Dendritic cell treated with granulocyte-macrophage colony-stimulating factor and Interleukin-4, amounts not matched to agents 40 ng/mL and 50 ng/mL, for 4 days (primary cell): ENCODE measurements at regions not wholly inside any gene's neighbourhood (a gene's known extent, or its start where the extent isn't known, plus 50 kb on each side); places are given as distances from the start of the nearest gene placed in this dataset.

Experiments used
- H3K27ac Mint-ChIP-seq: one replicate; pipeline ENCODE4 v1.8.0; 2022; ENCODE audit warnings: mild to moderate bottlenecking, mixed read lengths
- H3K27me3 Mint-ChIP-seq: one replicate; pipeline ENCODE4 v1.8.0; 2022; ENCODE audit warnings: mild to moderate bottlenecking, mixed read lengths
- H3K36me3 Mint-ChIP-seq: one replicate; pipeline ENCODE4 v1.8.0; 2022; ENCODE audit warnings: low read depth, mixed read lengths
- H3K4me1 Mint-ChIP-seq: one replicate; pipeline ENCODE4 v1.8.0; 2022; ENCODE audit warnings: low read depth, mixed read lengths
- H3K4me3 Mint-ChIP-seq: one replicate; pipeline ENCODE4 v1.8.0; 2022; ENCODE audit warnings: mild to moderate bottlenecking, moderate library complexity, mixed read lengths
- H3K9me3 Mint-ChIP-seq: one replicate; pipeline ENCODE4 v1.8.0; 2022; ENCODE audit warnings: mixed read lengths
- intact Hi-C: fragments of 100-400 bp; cut with micrococcal nuclease; formaldehyde crosslinking; loops from one replicate; pipeline ENCODE4 v1.15.0; 2022

- intact Hi-C loops, result no loop called here
- Mint-ChIP-seq H3K9me3 (no peaks in the 10 kb centered on the region), H3K27me3 (peaks cover 9% of the 10 kb centered on the region)
Observed at GRCh38 chr10:78171633-78172400, 138.2 kb downstream of the RPS24 start.

GRCh38 chr10:78173360-78174015, 139.8 kb downstream of the RPS24 start:
- Mint-ChIP-seq H3K27ac (no peak overlapping the region), H3K27me3 (peaks cover 9% of the 10 kb centered on the region), H3K4me1 (peaks cover 16% of the 10 kb centered on the region), H3K4me3 (no peak overlapping the region), H3K36me3 (no peaks in the 10 kb centered on the region), H3K9me3 (no peaks in the 10 kb centered on the region)
- intact Hi-C loops, result no loop called here

More at GRCh38 chr10:78171633-78172400, 138.2 kb downstream of the RPS24 start:
- Mint-ChIP-seq H3K27ac (no peak overlapping the region), H3K36me3 (no peaks in the 10 kb centered on the region), H3K4me1 (peaks cover 16% of the 10 kb centered on the region), H3K4me3 (no peak overlapping the region)

- peaks cover 16% of the 10 kb centered on the region for H3K4me1 Mint-ChIP-seq
- peaks cover 5% of the 10 kb centered on the region for H3K27me3 Mint-ChIP-seq
- intact Hi-C loops, result no loop called here
- H3K27ac Mint-ChIP-seq, result no peak overlapping the region
- no peak overlapping the region for H3K4me3 Mint-ChIP-seq
- no peaks in the 10 kb centered on the region for H3K36me3 Mint-ChIP-seq
- H3K9me3 Mint-ChIP-seq, result no peaks in the 10 kb centered on the region
Observed at GRCh38 chr10:78175444-78176015, 141.9 kb downstream of the RPS24 start.

- peaks cover 16% of the 10 kb centered on the region for H3K4me1 Mint-ChIP-seq
- H3K9me3 Mint-ChIP-seq, result no peaks in the 10 kb centered on the region
- H3K27ac Mint-ChIP-seq, result no peak overlapping the region
- peaks cover 11% of the 10 kb centered on the region for H3K27me3 Mint-ChIP-seq
- intact Hi-C loops, result no loop called here
- H3K36me3 Mint-ChIP-seq, result no peaks in the 10 kb centered on the region
- H3K4me3 Mint-ChIP-seq, result no peak overlapping the region
Observed at GRCh38 chr10:78176320-78177317, 143.0 kb downstream of the RPS24 start.

- H3K4me3 Mint-ChIP-seq, result no peak overlapping the region
- H3K36me3 Mint-ChIP-seq, result no peaks in the 10 kb centered on the region
- peaks cover 16% of the 10 kb centered on the region for H3K4me1 Mint-ChIP-seq
- peaks cover 9% of the 10 kb centered on the region for H3K27me3 Mint-ChIP-seq
- H3K9me3 Mint-ChIP-seq, result no peaks in the 10 kb centered on the region
- intact Hi-C loops, result no loop called here
- no peak overlapping the region for H3K27ac Mint-ChIP-seq
Observed at GRCh38 chr10:78177491-78178185, 144.0 kb downstream of the RPS24 start.

- Mint-ChIP-seq H3K27me3 (peaks cover 9% of the 10 kb centered on the region), H3K4me3 (no peak overlapping the region), H3K4me1 (peaks cover 9% of the 10 kb centered on the region), H3K9me3 (no peaks in the 10 kb centered on the region), H3K27ac (no peak overlapping the region), H3K36me3 (no peaks in the 10 kb centered on the region)
- intact Hi-C loops, result no loop called here
Observed at GRCh38 chr10:78178397-78178796, 144.7 kb downstream of the RPS24 start.

GRCh38 chr10:78178940-78179339, 145.3 kb downstream of the RPS24 start:
- Mint-ChIP-seq H3K27ac (no peak overlapping the region), H3K9me3 (no peaks in the 10 kb centered on the region), H3K36me3 (no peaks in the 10 kb centered on the region), H3K4me3 (no peak overlapping the region), H3K27me3 (peaks cover 9% of the 10 kb centered on the region), H3K4me1 (peaks cover 5% of the 10 kb centered on the region)
- intact Hi-C loops, result no loop called here

GRCh38 chr10:78179886-78180705, 146.4 kb downstream of the RPS24 start:
- Mint-ChIP-seq H3K27me3 (peaks cover 10% of the 10 kb centered on the region), H3K36me3 (no peaks in the 10 kb centered on the region), H3K9me3 (no peaks in the 10 kb centered on the region), H3K4me1 (no peaks in the 10 kb centered on the region), H3K4me3 (no peak overlapping the region), H3K27ac (no peak overlapping the region)
- intact Hi-C loops, result no loop called here

GRCh38 chr10:78181381-78182055, 147.9 kb downstream of the RPS24 start:
- no peaks in the 10 kb centered on the region for H3K36me3 Mint-ChIP-seq
- intact Hi-C loops, result no loop called here
- no peaks in the 10 kb centered on the region for H3K4me1 Mint-ChIP-seq
- H3K4me3 Mint-ChIP-seq, result no peak overlapping the region
- H3K27me3 Mint-ChIP-seq, result peaks cover 10% of the 10 kb centered on the region
- no peaks in the 10 kb centered on the region for H3K9me3 Mint-ChIP-seq
- H3K27ac Mint-ChIP-seq, result no peak overlapping the region

- intact Hi-C loops, result no loop called here
- Mint-ChIP-seq H3K27ac (no peak overlapping the region), H3K9me3 (no peaks in the 10 kb centered on the region), H3K27me3 (peaks cover 10% of the 10 kb centered on the region), H3K4me3 (no peak overlapping the region), H3K36me3 (no peaks in the 10 kb centered on the region), H3K4me1 (no peaks in the 10 kb centered on the region)
Observed at GRCh38 chr10:78182841-78183240, 149.2 kb downstream of the RPS24 start.

GRCh38 chr10:78184851-78185692, 151.4 kb downstream of the RPS24 start:
- Mint-ChIP-seq H3K4me1 (no peaks in the 10 kb centered on the region), H3K27ac (no peak overlapping the region), H3K9me3 (no peaks in the 10 kb centered on the region), H3K27me3 (peaks cover 7% of the 10 kb centered on the region), H3K36me3 (no peaks in the 10 kb centered on the region), H3K4me3 (no peak overlapping the region)
- intact Hi-C loops, result no loop called here
